Stomach (tissue), 8 donors: ENCODE measurements at regions not wholly inside any gene's neighbourhood (a gene's known extent, or its start where the extent isn't known, plus 50 kb on each side); places are given as distances from the start of the nearest gene placed in this dataset.

ENCODE experiments used
- DNase-seq, 2 donors: peaks; one replicate each; pipeline versions ENCODE4 v3.0.0 to v3.0.0-alpha.2; 2013 to 2019
- H3K27ac ChIP-seq, 5 donors: fragments of 200-600 bp in 4 of 5; sonication (generic) in 4 of 5; one replicate each; pipeline ENCODE4 v1.5.1; 2013 to 2019; ENCODE audit warnings: mild to moderate bottlenecking in 1 of 5, moderate library complexity in 1 of 5
- H3K27me3 ChIP-seq, 3 donors: fragments of 200-600 bp; sonication (generic); one replicate each; pipeline ENCODE4 v1.5.1; 2017 to 2019; ENCODE audit warnings: mixed run types in 1 of 3
- H3K36me3 ChIP-seq, 4 donors: fragments of 200-600 bp; sonication (generic); 1 replicate in 3 of 4; 2 replicates in 1 of 4; pipeline ENCODE4 v1.5.1; 2016 to 2019
- H3K4me1 ChIP-seq, 4 donors: fragments of 200-600 bp; sonication (generic); one replicate each; pipeline ENCODE4 v1.5.1; 2016 to 2019
- H3K4me3 ChIP-seq, 4 donors: fragments of 200-600 bp; sonication (generic) in 3 of 4; one replicate each; pipeline ENCODE4 v1.5.1; 2016 to 2019; ENCODE audit warnings: mild to moderate bottlenecking in 1 of 4
- H3K9me3 ChIP-seq, 4 donors: fragments of 200-600 bp; sonication (generic); one replicate each; pipeline ENCODE4 v1.5.1; 2016 to 2019
- EP300 ChIP-seq: sonication (generic); formaldehyde crosslinking; IDR thresholded peaks from one replicate; pipeline ENCODE4 v1.6.1; 2017; ENCODE audit warnings: antibody characterized with exemption
- POLR2A ChIP-seq, 4 donors: fragments of 450-650 bp; IDR thresholded peaks; one replicate each; pipeline ENCODE4 v1.6.1; 2016; ENCODE audit warnings: antibody characterized with exemption in 4 of 4, control low read depth in 2 of 4, mild to moderate bottlenecking in 1 of 4, moderate library complexity in 1 of 4
- POLR2AphosphoS5 ChIP-seq, 3 donors: sonication (generic); formaldehyde crosslinking; IDR thresholded peaks; one replicate each; pipeline ENCODE4 v1.6.1; 2016; ENCODE audit warnings: antibody characterized with exemption in 3 of 3
- WGBS, 5 donors: extraction: QIAGEN DNeasy Blood & Tissue Kit in 3 of 5; methylation state at CpG; one replicate each; pipeline versions ENCODE4 v1.1.5 to v1.1.7; 2013 to 2018; 5-methylcytosine and 5-hydroxymethylcytosine counted together
- intact Hi-C: fragments of 100-400 bp; cut with DNase I; formaldehyde crosslinking; loops from one replicate; pipeline ENCODE4 v1.15.1; 2023; ENCODE audit warnings: low total_unique reads
- TF ChIP-seq, protein P1 (sequence below), 7 experiments: fragments of 450-650 bp in 4 of 7; fragments of 200-600 bp in 3 of 7; sonication (generic) in 3 of 7; IDR thresholded peaks; one replicate each; pipeline ENCODE4 v1.5.1; 2016 to 2019; ENCODE audit warnings: antibody characterized with exemption in 7 of 7, control low read depth in 2 of 7, mild to moderate bottlenecking in 1 of 7
- donor health status: healthy with polysubstance abuse.
- donor health status: Bipolar disorder and iron deficiency.
- donor health status: healthy.

DNA sequence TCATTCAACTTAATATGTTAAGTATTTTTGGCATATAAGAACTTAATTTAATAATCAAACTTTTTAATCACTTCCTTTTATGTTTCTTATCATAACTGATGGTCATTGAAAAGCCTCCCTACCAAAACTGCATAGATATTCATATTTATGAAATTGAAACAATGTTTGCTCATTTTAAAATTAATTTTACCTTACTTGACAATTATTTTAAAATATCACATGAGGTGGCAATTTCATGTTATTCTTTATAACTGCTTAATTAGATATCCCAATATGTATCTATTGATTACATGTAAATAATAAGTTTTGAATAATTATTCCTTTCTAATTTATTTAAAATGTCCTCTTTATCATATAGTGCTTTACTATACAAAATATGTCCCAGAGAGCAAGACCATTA lies 266.1 kb upstream of the NRIP1 start:
- Histone ChIP-seq H3K27ac (no peak overlapping the region), H3K27me3 (no peaks in the 10 kb centered on the region), H3K4me3 (no peak overlapping the region), H3K36me3 (no peaks in the 10 kb centered on the region), H3K4me1 (no peaks in the 10 kb centered on the region), H3K9me3 (peaks cover 0 to 8% (median 4%) of the 10 kb centered on the region in 4 donors)
- no peak for DNase-seq
- no peak for TF ChIP-seq EP300
- TF ChIP-seq POLR2A (IDR thresholded peaks at IDR 0.05), result no peak
- no peak for TF ChIP-seq POLR2AphosphoS5 (IDR thresholded peaks at IDR 0.05)
- TF ChIP-seq, protein P1, sequence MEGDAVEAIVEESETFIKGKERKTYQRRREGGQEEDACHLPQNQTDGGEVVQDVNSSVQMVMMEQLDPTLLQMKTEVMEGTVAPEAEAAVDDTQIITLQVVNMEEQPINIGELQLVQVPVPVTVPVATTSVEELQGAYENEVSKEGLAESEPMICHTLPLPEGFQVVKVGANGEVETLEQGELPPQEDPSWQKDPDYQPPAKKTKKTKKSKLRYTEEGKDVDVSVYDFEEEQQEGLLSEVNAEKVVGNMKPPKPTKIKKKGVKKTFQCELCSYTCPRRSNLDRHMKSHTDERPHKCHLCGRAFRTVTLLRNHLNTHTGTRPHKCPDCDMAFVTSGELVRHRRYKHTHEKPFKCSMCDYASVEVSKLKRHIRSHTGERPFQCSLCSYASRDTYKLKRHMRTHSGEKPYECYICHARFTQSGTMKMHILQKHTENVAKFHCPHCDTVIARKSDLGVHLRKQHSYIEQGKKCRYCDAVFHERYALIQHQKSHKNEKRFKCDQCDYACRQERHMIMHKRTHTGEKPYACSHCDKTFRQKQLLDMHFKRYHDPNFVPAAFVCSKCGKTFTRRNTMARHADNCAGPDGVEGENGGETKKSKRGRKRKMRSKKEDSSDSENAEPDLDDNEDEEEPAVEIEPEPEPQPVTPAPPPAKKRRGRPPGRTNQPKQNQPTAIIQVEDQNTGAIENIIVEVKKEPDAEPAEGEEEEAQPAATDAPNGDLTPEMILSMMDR (IDR thresholded peaks at IDR 0.05), result no peak
- intact Hi-C loops, result no loop called here

DNA sequence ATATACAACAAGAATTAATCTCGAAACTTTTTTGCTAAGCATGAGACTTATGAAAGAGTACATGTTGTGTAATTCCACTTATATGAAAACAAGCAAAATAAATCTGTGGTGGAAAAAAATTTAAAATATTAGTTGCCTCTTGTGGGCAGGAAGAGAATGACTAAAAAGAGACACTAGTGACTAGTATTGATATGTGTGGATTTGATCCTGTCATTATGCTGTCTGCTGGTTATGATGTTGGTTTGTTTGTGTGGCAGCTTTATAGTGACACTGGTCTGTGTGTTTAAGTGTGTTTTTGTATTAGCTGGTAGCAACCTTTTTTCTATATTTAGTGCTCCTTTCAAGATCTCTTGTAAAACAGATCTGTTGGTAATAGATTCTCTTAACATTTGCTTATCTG lies 267.8 kb upstream of the NRIP1 start:
- WGBS, 5 donors, result 86 to 98% (median 92%) methylated on average over 1 of the region's 1 CpG
- TF ChIP-seq POLR2AphosphoS5 (IDR thresholded peaks at IDR 0.05) (no peak), EP300 (no peak), POLR2A (IDR thresholded peaks at IDR 0.05) (no peak)
- TF ChIP-seq, protein P1 (IDR thresholded peaks at IDR 0.05), result no peak
- H3K4me1 ChIP-seq, result no peaks in the 10 kb centered on the region
- H3K27me3 ChIP-seq, result no peaks in the 10 kb centered on the region
- intact Hi-C loops, result no loop called here
- H3K4me3 ChIP-seq, result no peak overlapping the region
- no peaks in the 10 kb centered on the region for H3K9me3 ChIP-seq
- no peaks in the 10 kb centered on the region for H3K36me3 ChIP-seq
- no peak for DNase-seq
- no peak overlapping the region for H3K27ac ChIP-seq

DNA sequence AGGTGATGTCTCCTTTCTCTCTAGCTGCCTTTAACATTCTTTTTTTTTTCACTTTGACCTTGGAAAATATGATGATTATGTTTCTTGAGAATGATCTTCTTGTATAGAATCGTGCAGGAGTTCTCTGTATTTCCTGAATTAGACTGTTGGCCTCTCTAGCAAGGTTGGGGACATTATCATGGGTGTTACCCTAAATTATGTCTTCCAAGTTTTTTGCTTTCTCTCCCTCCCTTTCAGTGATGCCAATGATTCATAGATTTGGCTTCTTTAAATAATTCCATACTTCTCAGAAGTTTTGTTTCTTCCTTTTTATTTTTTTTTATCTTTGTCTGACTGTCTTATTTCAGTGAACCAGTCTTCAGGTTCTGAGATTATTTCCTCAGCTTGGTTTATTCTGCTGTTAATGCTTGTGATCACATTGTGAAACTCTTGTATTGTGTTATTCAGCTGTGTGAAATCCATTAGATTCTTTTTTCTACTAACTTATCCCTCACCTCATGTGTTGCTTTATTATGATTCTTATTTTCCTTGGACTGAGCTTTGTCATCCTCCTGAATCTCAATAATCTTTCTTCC lies 268.4 kb upstream of the NRIP1 start:
- no peaks in the 10 kb centered on the region for H3K36me3 ChIP-seq
- TF ChIP-seq EP300 (no peak), POLR2A (IDR thresholded peaks at IDR 0.05) (no peak), POLR2AphosphoS5 (IDR thresholded peaks at IDR 0.05) (no peak)
- TF ChIP-seq, protein P1 (IDR thresholded peaks at IDR 0.05), result no peak
- H3K27ac ChIP-seq, result no peak overlapping the region
- no peak overlapping the region for H3K4me3 ChIP-seq
- intact Hi-C loops, result no loop called here
- no peaks in the 10 kb centered on the region for H3K9me3 ChIP-seq
- 49 to 77% (median 72%) methylated on average over 1 of the region's 1 CpG for WGBS, 5 donors
- DNase-seq, result no peak
- no peaks in the 10 kb centered on the region for H3K27me3 ChIP-seq
- no peaks in the 10 kb centered on the region for H3K4me1 ChIP-seq

DNA sequence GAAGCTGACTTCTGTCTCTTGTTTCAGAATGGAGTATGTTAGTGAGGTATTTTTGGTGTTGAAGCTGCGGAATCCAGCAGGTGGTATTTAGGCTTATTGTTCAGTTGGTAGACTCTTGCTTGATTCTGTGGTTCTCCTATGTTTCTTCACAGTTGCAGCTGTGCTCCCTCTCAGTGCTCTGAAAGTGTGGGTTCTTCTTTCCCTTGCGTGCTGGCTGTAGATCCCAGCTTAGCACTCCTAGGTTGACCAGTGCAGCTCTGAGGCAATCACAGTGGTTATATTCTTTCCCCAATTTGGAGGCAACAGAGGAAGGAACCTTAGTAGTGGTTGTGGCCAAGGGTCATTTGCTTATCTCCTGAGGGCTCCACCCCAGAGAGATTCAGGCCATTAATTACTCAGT lies 269.2 kb upstream of the NRIP1 start:
- intact Hi-C loops, result no loop called here
- WGBS, 5 donors, result 93 to 100% (median 97%) methylated on average over 2 of the region's 2 CpGs
- no peak for DNase-seq
- TF ChIP-seq, protein P1 (IDR thresholded peaks at IDR 0.05), result no peak
- TF ChIP-seq EP300 (no peak), POLR2AphosphoS5 (IDR thresholded peaks at IDR 0.05) (no peak), POLR2A (IDR thresholded peaks at IDR 0.05) (no peak)
- H3K27ac ChIP-seq, result no peak overlapping the region
- no peaks in the 10 kb centered on the region for H3K4me1 ChIP-seq
- no peaks in the 10 kb centered on the region for H3K36me3 ChIP-seq
- no peaks in the 10 kb centered on the region for H3K9me3 ChIP-seq
- no peaks in the 10 kb centered on the region for H3K27me3 ChIP-seq
- H3K4me3 ChIP-seq, result no peak overlapping the region
